Liver (tissue), 3 donors: ENCODE measurements at regions not wholly inside any gene's neighbourhood (a gene's known extent, or its start where the extent isn't known, plus 50 kb on each side); places are given as distances from the start of the nearest gene placed in this dataset.

Experiments
- EGR1 ChIP-seq, 2 donors: IDR thresholded peaks; 2 replicates each; pipeline ENCODE4 v1.6.1; 2016 to 2018; ENCODE audit warnings: antibody characterized with exemption in 2 of 2, low read depth in 2 of 2
- FOXA1 ChIP-seq: IDR thresholded peaks from 2 replicates; pipeline ENCODE4 v1.6.1; 2016; ENCODE audit warnings: antibody characterized with exemption
- GABPA ChIP-seq, 2 donors: IDR thresholded peaks in 1 of 2; conservative IDR thresholded peaks in 1 of 2; 2 replicates each; pipeline ENCODE4 v1.6.1; 2016; ENCODE audit warnings: antibody characterized with exemption in 2 of 2, mild to moderate bottlenecking in 1 of 2, moderate library complexity in 1 of 2
- RAD21 ChIP-seq, 2 donors: IDR thresholded peaks; 2 replicates each; pipeline ENCODE4 v1.6.1; 2016; ENCODE audit warnings: antibody characterized with exemption in 2 of 2, mild to moderate bottlenecking in 2 of 2
- RXRA ChIP-seq, 2 donors: IDR thresholded peaks; 2 replicates each; pipeline ENCODE4 v1.6.1; 2017 to 2018; ENCODE audit warnings: antibody characterized with exemption in 2 of 2, mild to moderate bottlenecking in 1 of 2
- SP1 ChIP-seq: IDR thresholded peaks from 2 replicates; pipeline ENCODE4 v1.6.1; 2018; ENCODE audit warnings: antibody characterized with exemption, mild to moderate bottlenecking
- TAF1 ChIP-seq: conservative IDR thresholded peaks from 2 replicates; pipeline ENCODE4 v1.6.1; 2016; ENCODE audit warnings: antibody characterized with exemption, mild to moderate bottlenecking
- TF ChIP-seq, protein P1 (sequence below): IDR thresholded peaks from 2 replicates; pipeline ENCODE4 v1.6.1; 2016; ENCODE audit warnings: antibody characterized with exemption
- TF ChIP-seq, protein P2 (sequence below): fragments of 150-350 bp; IDR thresholded peaks from 2 replicates; pipeline ENCODE4 v1.5.1; 2017; ENCODE audit warnings: improper control_type of control experiment, low read depth, low read length; ENCODE audit not compliant: missing input control
- TF ChIP-seq, protein P3 (sequence below): IDR thresholded peaks from 2 replicates; pipeline ENCODE4 v1.6.1; 2016; ENCODE audit warnings: antibody characterized with exemption
- TF ChIP-seq, protein P4 (sequence below): IDR thresholded peaks from 2 replicates; pipeline ENCODE4 v1.6.1; 2016; ENCODE audit warnings: antibody characterized with exemption, mild to moderate bottlenecking
- donor health status: healthy.
- donor health status: healthy.

DNA sequence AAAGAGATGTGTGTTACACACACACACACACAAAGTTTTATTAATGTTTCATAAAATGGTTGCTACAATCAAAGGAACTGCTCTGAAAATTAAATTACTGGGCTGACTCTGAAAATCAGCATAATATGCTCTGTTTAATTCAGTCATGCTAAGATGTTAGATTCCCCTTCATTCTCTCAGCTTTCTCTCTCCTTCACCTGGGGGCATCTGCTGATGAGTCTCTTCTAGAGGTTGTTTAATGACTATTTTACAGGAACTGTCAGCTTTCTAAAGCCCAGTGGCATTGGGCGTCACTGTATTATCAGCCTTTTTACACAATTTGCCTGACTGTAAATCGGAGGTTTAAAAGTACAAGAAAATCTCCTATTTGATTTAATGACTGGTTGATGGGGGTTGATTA lies 559.7 kb upstream of the POU3F2 start:
- no peak for TF ChIP-seq GABPA (IDR thresholded peaks at IDR 0.05 in 1 of 2, conservative IDR thresholded peaks at IDR 0.05 in 1 of 2)
- TF ChIP-seq, protein P1, sequence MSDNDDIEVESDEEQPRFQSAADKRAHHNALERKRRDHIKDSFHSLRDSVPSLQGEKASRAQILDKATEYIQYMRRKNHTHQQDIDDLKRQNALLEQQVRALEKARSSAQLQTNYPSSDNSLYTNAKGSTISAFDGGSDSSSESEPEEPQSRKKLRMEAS: no peak
- TF ChIP-seq, protein P2, sequence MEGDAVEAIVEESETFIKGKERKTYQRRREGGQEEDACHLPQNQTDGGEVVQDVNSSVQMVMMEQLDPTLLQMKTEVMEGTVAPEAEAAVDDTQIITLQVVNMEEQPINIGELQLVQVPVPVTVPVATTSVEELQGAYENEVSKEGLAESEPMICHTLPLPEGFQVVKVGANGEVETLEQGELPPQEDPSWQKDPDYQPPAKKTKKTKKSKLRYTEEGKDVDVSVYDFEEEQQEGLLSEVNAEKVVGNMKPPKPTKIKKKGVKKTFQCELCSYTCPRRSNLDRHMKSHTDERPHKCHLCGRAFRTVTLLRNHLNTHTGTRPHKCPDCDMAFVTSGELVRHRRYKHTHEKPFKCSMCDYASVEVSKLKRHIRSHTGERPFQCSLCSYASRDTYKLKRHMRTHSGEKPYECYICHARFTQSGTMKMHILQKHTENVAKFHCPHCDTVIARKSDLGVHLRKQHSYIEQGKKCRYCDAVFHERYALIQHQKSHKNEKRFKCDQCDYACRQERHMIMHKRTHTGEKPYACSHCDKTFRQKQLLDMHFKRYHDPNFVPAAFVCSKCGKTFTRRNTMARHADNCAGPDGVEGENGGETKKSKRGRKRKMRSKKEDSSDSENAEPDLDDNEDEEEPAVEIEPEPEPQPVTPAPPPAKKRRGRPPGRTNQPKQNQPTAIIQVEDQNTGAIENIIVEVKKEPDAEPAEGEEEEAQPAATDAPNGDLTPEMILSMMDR: no peak
- TF ChIP-seq SP1: no peak
- TF ChIP-seq RAD21 (IDR thresholded peaks at IDR 0.05): no peak
- TF ChIP-seq, protein P3, sequence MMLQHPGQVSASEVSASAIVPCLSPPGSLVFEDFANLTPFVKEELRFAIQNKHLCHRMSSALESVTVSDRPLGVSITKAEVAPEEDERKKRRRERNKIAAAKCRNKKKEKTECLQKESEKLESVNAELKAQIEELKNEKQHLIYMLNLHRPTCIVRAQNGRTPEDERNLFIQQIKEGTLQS: no peak
- TF ChIP-seq, protein P4, sequence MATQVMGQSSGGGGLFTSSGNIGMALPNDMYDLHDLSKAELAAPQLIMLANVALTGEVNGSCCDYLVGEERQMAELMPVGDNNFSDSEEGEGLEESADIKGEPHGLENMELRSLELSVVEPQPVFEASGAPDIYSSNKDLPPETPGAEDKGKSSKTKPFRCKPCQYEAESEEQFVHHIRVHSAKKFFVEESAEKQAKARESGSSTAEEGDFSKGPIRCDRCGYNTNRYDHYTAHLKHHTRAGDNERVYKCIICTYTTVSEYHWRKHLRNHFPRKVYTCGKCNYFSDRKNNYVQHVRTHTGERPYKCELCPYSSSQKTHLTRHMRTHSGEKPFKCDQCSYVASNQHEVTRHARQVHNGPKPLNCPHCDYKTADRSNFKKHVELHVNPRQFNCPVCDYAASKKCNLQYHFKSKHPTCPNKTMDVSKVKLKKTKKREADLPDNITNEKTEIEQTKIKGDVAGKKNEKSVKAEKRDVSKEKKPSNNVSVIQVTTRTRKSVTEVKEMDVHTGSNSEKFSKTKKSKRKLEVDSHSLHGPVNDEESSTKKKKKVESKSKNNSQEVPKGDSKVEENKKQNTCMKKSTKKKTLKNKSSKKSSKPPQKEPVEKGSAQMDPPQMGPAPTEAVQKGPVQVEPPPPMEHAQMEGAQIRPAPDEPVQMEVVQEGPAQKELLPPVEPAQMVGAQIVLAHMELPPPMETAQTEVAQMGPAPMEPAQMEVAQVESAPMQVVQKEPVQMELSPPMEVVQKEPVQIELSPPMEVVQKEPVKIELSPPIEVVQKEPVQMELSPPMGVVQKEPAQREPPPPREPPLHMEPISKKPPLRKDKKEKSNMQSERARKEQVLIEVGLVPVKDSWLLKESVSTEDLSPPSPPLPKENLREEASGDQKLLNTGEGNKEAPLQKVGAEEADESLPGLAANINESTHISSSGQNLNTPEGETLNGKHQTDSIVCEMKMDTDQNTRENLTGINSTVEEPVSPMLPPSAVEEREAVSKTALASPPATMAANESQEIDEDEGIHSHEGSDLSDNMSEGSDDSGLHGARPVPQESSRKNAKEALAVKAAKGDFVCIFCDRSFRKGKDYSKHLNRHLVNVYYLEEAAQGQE: no peak
- TF ChIP-seq EGR1 (IDR thresholded peaks at IDR 0.05; ENCODE audit: low read depth in 2 of 2): no peak
- no peak for TF ChIP-seq RXRA (IDR thresholded peaks at IDR 0.05)
- TF ChIP-seq FOXA1: no peak
- TF ChIP-seq TAF1: no peak
